ENCODE measurements at regions not wholly inside any gene's neighbourhood (a gene's known extent, or its start where the extent isn't known, plus 50 kb on each side); places are given as distances from the start of the nearest gene placed in this dataset.

- no peak for TF ChIP-seq CTCF (IDR thresholded peaks at IDR 0.05; ENCODE audit: low read depth, low read length, missing control alignments)
- DNase-seq (ENCODE audit: low read depth): no peak
- H3K4me3 ChIP-seq (ENCODE audit: low read depth, low read length): no peak overlapping the region
Measured at GRCh38 chr7:47049234-47049774, 532.6 kb downstream of the TNS3 start.

GRCh38 chr7:47047384-47047783 lies 534.5 kb downstream of the TNS3 start:
- no peak for DNase-seq (ENCODE audit: low read depth)
- TF ChIP-seq CTCF (IDR thresholded peaks at IDR 0.05; ENCODE audit: low read depth, low read length, missing control alignments): no peak
- H3K4me3 ChIP-seq (ENCODE audit: low read depth, low read length): no peak overlapping the region

GRCh38 chr7:47046949-47047348 lies 535.0 kb downstream of the TNS3 start:
- no peak for TF ChIP-seq CTCF (IDR thresholded peaks at IDR 0.05; ENCODE audit: low read depth, low read length, missing control alignments)
- no peak for DNase-seq (ENCODE audit: low read depth)
- H3K4me3 ChIP-seq (ENCODE audit: low read depth, low read length): no peak overlapping the region

- no peak for TF ChIP-seq CTCF (IDR thresholded peaks at IDR 0.05; ENCODE audit: low read depth, low read length, missing control alignments)
- DNase-seq (ENCODE audit: low read depth): no peak
- H3K4me3 ChIP-seq (ENCODE audit: low read depth, low read length): no peak overlapping the region
Measured at GRCh38 chr7:47045207-47046051, 536.5 kb downstream of the TNS3 start.

GRCh38 chr7:47044625-47045024 lies 537.3 kb downstream of the TNS3 start:
- no peak overlapping the region for H3K4me3 ChIP-seq (ENCODE audit: low read depth, low read length)
- no peak for TF ChIP-seq CTCF (IDR thresholded peaks at IDR 0.05; ENCODE audit: low read depth, low read length, missing control alignments)

GRCh38 chr7:47043304-47043703 lies 538.6 kb downstream of the TNS3 start:
- H3K4me3 ChIP-seq (ENCODE audit: low read depth, low read length): no peak overlapping the region
- no peak for TF ChIP-seq CTCF (IDR thresholded peaks at IDR 0.05; ENCODE audit: low read depth, low read length, missing control alignments)
- no peak for DNase-seq (ENCODE audit: low read depth)

More at GRCh38 chr7:47044625-47045024, 537.3 kb downstream of the TNS3 start:
- DNase-seq (ENCODE audit: low read depth): no peak
